Fibroblast of mammary gland (primary cell): ENCODE measurements at regions not wholly inside any gene's neighbourhood (a gene's known extent, or its start where the extent isn't known, plus 50 kb on each side); places are given as distances from the start of the nearest gene placed in this dataset.

ENCODE experiments used
- DNase-seq: peaks from one replicate; pipeline ENCODE4 v3.0.0-alpha.2; 2010; ENCODE audit warnings: low read depth
- H3K4me3 ChIP-seq: 2 replicates; pipeline ENCODE4 v1.5.1; 2011; ENCODE audit warnings: low read depth, mild to moderate bottlenecking, low read length, moderate library complexity; ENCODE audit not compliant: control insufficient read depth
- CTCF ChIP-seq: conservative IDR thresholded peaks from 2 replicates; pipeline ENCODE4 v1.5.1; 2011; ENCODE audit warnings: low read depth, low read length, inconsistent platforms; ENCODE audit not compliant: control insufficient read depth, insufficient read depth

- DNase-seq = no peak
- no peak for TF ChIP-seq CTCF
- H3K4me3 ChIP-seq = no peak overlapping the region
These were observed 427.1 kb downstream of the TCERG1L start for GRCh38 chr10:130884456-130884855.

- TF ChIP-seq CTCF = no peak
- H3K4me3 ChIP-seq = no peak overlapping the region
- DNase-seq = no peak
These were observed 426.4 kb downstream of the TCERG1L start for GRCh38 chr10:130885021-130885655.

GRCh38 chr10:130887170-130887569 is 424.4 kb downstream of the TCERG1L start:
- TF ChIP-seq CTCF = no peak
- H3K4me3 ChIP-seq = no peak overlapping the region
- no peak for DNase-seq

- TF ChIP-seq CTCF = no peak
- H3K4me3 ChIP-seq = no peak overlapping the region
- DNase-seq = no peak
These were observed 423.0 kb downstream of the TCERG1L start for GRCh38 chr10:130888493-130888892.

- H3K4me3 ChIP-seq = no peak overlapping the region
- DNase-seq = no peak
- no peak for TF ChIP-seq CTCF
These were observed 422.3 kb downstream of the TCERG1L start for GRCh38 chr10:130889240-130889639.

- H3K4me3 ChIP-seq = no peak overlapping the region
- no peak for TF ChIP-seq CTCF
- no peak for DNase-seq
These were observed 421.7 kb downstream of the TCERG1L start for GRCh38 chr10:130889780-130890179.

GRCh38 chr10:130891066-130891465 is 420.5 kb downstream of the TCERG1L start:
- no peak for TF ChIP-seq CTCF

More at GRCh38 chr10:130891066-130891465, 420.5 kb downstream of the TCERG1L start:
- H3K4me3 ChIP-seq = no peak overlapping the region
- DNase-seq = no peak
